Neutrophil (primary cell): ENCODE measurements at regions not wholly inside any gene's neighbourhood (a gene's known extent, or its start where the extent isn't known, plus 50 kb on each side); places are given as distances from the start of the nearest gene placed in this dataset.

Experiments used
- H3K27ac ChIP-seq: fragments of 200-600 bp; sonication (generic); 2 replicates; pipeline ENCODE4 v1.5.1; 2016; ENCODE audit warnings: mild to moderate bottlenecking, moderate library complexity
- H3K27me3 ChIP-seq: fragments of 200-600 bp; sonication (generic); 2 replicates; pipeline ENCODE4 v1.6.0; 2016; ENCODE audit warnings: mild to moderate bottlenecking
- H3K36me3 ChIP-seq: fragments of 200-600 bp; sonication (generic); 2 replicates; pipeline ENCODE4 v1.5.1; 2017
- H3K4me1 ChIP-seq, 2 experiments: fragments of 200-600 bp in 1 of 2; sonication (generic) in 1 of 2; 1 replicate in 1 of 2; 2 replicates in 1 of 2; pipeline versions ENCODE4 v1.5.1 to v1.6.1; 2013 to 2016; ENCODE audit warnings: low read depth in 1 of 2, low read length in 1 of 2, mild to moderate bottlenecking in 1 of 2, moderate library complexity in 1 of 2; ENCODE audit not compliant: control insufficient read depth in 1 of 2, insufficient read depth in 1 of 2
- H3K4me3 ChIP-seq, 2 experiments: fragments of 200-600 bp in 1 of 2; sonication (generic) in 1 of 2; 1 replicate in 1 of 2; 2 replicates in 1 of 2; pipeline ENCODE4 v1.5.1; 2013 to 2016; ENCODE audit warnings: low read depth in 1 of 2, low read length in 1 of 2, mild to moderate bottlenecking in 1 of 2, moderate library complexity in 1 of 2
- H3K9me3 ChIP-seq: fragments of 200-600 bp; sonication (generic); 2 replicates; pipeline ENCODE4 v1.5.1; 2016
- TF ChIP-seq, protein P1 (sequence below): fragments of 200-600 bp; sonication (generic); IDR thresholded peaks from 2 replicates; pipeline ENCODE4 v1.5.1; 2016; ENCODE audit warnings: antibody characterized with exemption

DNA sequence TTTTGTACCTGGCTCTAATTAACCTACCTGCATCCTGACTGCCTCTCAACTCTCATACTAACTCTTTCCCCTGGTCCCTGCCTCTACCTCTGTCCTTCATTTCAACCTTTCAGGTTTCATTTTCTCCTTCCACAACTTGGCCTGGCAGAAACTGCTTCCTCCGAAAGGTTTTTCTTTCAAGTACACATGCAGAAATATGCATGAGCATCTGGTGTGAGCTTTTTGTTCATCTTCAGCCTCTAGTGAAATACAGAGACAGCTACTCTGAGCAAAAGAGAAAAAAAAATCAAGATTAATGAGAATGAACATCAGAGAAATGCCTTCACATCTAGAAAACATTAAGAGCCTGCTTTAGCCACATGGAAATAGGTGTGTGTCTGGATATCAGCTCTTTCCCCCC lies 297.9 kb upstream of the PCSK5 start:
- TF ChIP-seq, protein P1, sequence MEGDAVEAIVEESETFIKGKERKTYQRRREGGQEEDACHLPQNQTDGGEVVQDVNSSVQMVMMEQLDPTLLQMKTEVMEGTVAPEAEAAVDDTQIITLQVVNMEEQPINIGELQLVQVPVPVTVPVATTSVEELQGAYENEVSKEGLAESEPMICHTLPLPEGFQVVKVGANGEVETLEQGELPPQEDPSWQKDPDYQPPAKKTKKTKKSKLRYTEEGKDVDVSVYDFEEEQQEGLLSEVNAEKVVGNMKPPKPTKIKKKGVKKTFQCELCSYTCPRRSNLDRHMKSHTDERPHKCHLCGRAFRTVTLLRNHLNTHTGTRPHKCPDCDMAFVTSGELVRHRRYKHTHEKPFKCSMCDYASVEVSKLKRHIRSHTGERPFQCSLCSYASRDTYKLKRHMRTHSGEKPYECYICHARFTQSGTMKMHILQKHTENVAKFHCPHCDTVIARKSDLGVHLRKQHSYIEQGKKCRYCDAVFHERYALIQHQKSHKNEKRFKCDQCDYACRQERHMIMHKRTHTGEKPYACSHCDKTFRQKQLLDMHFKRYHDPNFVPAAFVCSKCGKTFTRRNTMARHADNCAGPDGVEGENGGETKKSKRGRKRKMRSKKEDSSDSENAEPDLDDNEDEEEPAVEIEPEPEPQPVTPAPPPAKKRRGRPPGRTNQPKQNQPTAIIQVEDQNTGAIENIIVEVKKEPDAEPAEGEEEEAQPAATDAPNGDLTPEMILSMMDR: no peak
- Histone ChIP-seq H3K27ac (no peak overlapping the region), H3K4me3 (no peak overlapping the region), H3K36me3 (no peaks in the 10 kb centered on the region), H3K9me3 (no peaks in the 10 kb centered on the region), H3K4me1 (no peaks in the 10 kb centered on the region), H3K27me3 (no peaks in the 10 kb centered on the region)

DNA sequence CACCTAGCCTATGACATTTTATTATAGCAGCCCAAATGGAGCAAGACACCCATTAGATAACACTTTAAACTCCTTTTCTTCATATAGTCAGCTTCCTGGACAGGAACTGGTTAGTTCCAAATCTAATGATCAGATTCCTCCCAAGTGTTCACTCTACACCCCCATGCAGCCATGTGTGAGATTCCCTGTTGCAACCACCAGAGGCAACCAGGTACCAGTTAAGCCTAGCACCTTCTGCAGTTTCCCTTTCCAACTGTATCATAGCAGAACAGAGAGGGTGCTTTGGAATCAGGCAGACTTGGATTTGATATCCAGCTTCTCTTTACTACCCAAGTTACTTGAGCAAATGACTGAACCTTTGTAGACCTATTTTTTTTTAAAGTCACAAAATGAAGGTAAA lies 296.6 kb upstream of the PCSK5 start:
- Histone ChIP-seq H3K27ac (no peak overlapping the region), H3K36me3 (no peaks in the 10 kb centered on the region), H3K4me1 (no peaks in the 10 kb centered on the region), H3K27me3 (no peaks in the 10 kb centered on the region), H3K9me3 (no peaks in the 10 kb centered on the region), H3K4me3 (no peak overlapping the region)
- TF ChIP-seq, protein P1: no peak

DNA sequence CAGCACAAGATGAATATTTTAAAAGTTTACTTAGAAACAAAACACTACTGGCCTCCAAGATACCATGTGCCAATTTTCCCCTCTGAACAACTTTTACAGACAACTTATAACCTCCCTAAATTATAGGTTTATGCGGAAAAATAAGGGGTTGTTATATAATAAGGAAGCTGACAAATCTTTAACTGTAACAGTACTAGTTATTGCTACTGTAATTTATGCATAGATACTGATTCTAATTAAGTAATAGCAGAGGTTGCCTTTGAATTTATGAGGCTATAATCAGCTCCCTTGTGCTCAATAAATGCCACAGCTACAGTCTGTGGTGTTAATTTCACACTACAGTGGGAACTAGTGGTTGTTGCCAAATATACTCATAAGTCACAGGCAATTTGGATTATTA lies 291.3 kb upstream of the PCSK5 start:
- Histone ChIP-seq H3K36me3 (no peaks in the 10 kb centered on the region), H3K9me3 (no peaks in the 10 kb centered on the region), H3K27ac (no peak overlapping the region), H3K27me3 (no peaks in the 10 kb centered on the region), H3K4me3 (no peak overlapping the region), H3K4me1 (peaks cover 2 to 4% of the 10 kb centered on the region in 2 experiments)
- TF ChIP-seq, protein P1: no peak

DNA sequence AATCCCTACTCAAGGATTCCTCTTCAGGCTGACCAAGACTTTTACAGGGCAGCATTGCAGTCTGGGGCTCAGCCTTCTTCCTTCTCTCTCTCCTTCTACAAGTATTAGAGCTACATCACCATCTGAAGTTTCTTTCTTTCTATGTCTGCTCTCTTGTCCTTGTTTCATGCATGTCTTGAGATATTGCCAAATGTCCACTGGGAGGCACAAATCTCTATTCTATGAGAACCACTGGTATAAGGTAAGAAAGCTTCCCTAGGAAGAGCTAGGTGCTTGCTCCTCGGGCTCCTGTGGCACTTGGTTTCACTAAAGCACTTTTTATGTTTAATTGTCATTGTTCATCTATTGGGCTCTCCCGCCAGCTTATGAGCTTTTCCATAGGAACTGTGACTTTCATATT lies 289.2 kb upstream of the PCSK5 start:
- H3K27me3 ChIP-seq: no peaks in the 10 kb centered on the region
- TF ChIP-seq, protein P1: no peak
- H3K36me3 ChIP-seq: no peaks in the 10 kb centered on the region
- no peaks in the 10 kb centered on the region for H3K9me3 ChIP-seq
- peaks cover 19 to 20% of the 10 kb centered on the region in 2 experiments for H3K4me1 ChIP-seq
- H3K27ac ChIP-seq: no peak overlapping the region
- no peak overlapping the region for H3K4me3 ChIP-seq

DNA sequence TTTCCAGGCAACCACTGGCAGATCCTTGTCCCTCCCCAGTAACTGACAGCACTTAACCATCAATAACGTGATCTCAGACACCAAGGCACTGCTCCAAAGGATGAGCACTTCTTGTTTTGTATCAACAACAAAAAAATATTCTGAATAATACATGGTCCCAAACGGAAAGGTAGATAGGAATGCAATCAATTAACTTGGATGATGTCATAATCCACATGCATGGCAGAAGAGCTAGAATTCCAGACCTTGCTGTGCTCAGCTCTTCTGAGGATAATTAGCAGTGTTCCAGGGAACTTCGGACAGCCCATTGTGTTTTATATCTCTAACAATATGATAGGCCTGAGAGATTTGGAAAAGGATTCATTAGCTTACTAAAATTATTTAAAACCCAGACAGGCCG lies 288.4 kb upstream of the PCSK5 start:
- H3K4me1 ChIP-seq: peaks cover 27 to 28% of the 10 kb centered on the region in 2 experiments
- no peak overlapping the region for H3K4me3 ChIP-seq
- no peaks in the 10 kb centered on the region for H3K36me3 ChIP-seq
- no peaks in the 10 kb centered on the region for H3K9me3 ChIP-seq
- TF ChIP-seq, protein P1: no peak
- no peaks in the 10 kb centered on the region for H3K27me3 ChIP-seq
- H3K27ac ChIP-seq: no peak overlapping the region

DNA sequence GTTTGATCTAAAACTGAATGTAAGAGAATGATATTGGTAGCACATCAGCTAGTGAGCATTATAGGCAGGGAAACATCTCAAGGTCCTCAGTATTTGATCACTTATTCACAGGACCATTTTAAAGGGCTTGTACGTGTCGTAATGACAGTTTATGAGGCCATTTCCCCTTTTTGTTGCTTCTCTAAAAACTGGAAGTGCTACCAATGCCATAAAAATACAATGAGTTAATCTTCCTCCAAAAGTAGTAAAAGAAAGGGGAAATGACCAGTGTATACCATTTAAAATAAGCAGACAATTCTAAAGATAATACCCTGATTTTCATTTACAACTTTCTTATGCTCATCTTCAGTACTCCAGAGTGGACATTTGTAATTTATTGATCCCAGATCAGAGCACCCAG lies 285.8 kb upstream of the PCSK5 start:
- peak overlapping the region in 1 of 2 experiments; percentile 18 for H3K4me3 ChIP-seq
- peaks cover 28 to 29% of the 10 kb centered on the region in 2 experiments for H3K4me1 ChIP-seq
- peak overlapping the region; percentile 61 for H3K27ac ChIP-seq
- H3K36me3 ChIP-seq: no peaks in the 10 kb centered on the region
- no peaks in the 10 kb centered on the region for H3K27me3 ChIP-seq
- H3K9me3 ChIP-seq: no peaks in the 10 kb centered on the region
- TF ChIP-seq, protein P1: no peak
